ENCODE measurements at regions not wholly inside any gene's neighbourhood (a gene's known extent, or its start where the extent isn't known, plus 50 kb on each side); places are given as distances from the start of the nearest gene placed in this dataset.

- H3K4me3 Mint-ChIP-seq = no peak overlapping the region
These were observed 123.8 kb downstream of the TMEM174 start for GRCh38 chr5:73296772-73297171.

More at GRCh38 chr5:73296772-73297171, 123.8 kb downstream of the TMEM174 start:
- no peak for DNase-seq (ENCODE audit: low spot score)
- H3K36me3 Mint-ChIP-seq (ENCODE audit: low read depth) = no peaks in the 10 kb centered on the region
- Histone ChIP-seq H3K79me2 (replicated peaks; ENCODE audit: insufficient read depth) (no peaks in the 10 kb centered on the region), H3K27ac (ENCODE audit: low read depth) (no peak overlapping the region), H3K27me3 (ENCODE audit: insufficient read depth) (peaks cover 100% of the 10 kb centered on the region), H2AFZ (no peak overlapping the region), H3K9me2 (ENCODE audit: insufficient read depth) (no peaks in the 10 kb centered on the region), H3K4me3 (no peak overlapping the region), H3K4me1 (ENCODE audit: insufficient read depth) (peaks cover 57% of the 10 kb centered on the region), H3F3A (replicated peaks; ENCODE audit: low read depth) (peaks cover 25% of the 10 kb centered on the region), H3K4me2 (no peak overlapping the region), H3K36me3 (ENCODE audit: insufficient read depth) (no peaks in the 10 kb centered on the region), H4K20me1 (replicated peaks; ENCODE audit: insufficient read depth) (peaks cover 22% of the 10 kb centered on the region)
- TF ChIP-seq NANOG (IDR thresholded peaks at IDR 0.05; ENCODE audit: borderline replicate concordance) = no peak
- TF ChIP-seq POLR2AphosphoS5 (IDR thresholded peaks at IDR 0.05; ENCODE audit: low read depth) = no peak
- no peak for TF ChIP-seq JUNB (IDR thresholded peaks at IDR 0.05; ENCODE audit: unreplicated experiment)
- no peak for TF ChIP-seq EZH2phosphoT487 (IDR thresholded peaks at IDR 0.05; ENCODE audit: unreplicated experiment)
- TF ChIP-seq, protein P1, sequence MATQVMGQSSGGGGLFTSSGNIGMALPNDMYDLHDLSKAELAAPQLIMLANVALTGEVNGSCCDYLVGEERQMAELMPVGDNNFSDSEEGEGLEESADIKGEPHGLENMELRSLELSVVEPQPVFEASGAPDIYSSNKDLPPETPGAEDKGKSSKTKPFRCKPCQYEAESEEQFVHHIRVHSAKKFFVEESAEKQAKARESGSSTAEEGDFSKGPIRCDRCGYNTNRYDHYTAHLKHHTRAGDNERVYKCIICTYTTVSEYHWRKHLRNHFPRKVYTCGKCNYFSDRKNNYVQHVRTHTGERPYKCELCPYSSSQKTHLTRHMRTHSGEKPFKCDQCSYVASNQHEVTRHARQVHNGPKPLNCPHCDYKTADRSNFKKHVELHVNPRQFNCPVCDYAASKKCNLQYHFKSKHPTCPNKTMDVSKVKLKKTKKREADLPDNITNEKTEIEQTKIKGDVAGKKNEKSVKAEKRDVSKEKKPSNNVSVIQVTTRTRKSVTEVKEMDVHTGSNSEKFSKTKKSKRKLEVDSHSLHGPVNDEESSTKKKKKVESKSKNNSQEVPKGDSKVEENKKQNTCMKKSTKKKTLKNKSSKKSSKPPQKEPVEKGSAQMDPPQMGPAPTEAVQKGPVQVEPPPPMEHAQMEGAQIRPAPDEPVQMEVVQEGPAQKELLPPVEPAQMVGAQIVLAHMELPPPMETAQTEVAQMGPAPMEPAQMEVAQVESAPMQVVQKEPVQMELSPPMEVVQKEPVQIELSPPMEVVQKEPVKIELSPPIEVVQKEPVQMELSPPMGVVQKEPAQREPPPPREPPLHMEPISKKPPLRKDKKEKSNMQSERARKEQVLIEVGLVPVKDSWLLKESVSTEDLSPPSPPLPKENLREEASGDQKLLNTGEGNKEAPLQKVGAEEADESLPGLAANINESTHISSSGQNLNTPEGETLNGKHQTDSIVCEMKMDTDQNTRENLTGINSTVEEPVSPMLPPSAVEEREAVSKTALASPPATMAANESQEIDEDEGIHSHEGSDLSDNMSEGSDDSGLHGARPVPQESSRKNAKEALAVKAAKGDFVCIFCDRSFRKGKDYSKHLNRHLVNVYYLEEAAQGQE (IDR thresholded peaks at IDR 0.05; ENCODE audit: unreplicated experiment) = no peak
- no peak for TF ChIP-seq EZH2 (IDR thresholded peaks at IDR 0.05; ENCODE audit: low read depth, unreplicated experiment)
- no peak for TF ChIP-seq CTCF (conservative IDR thresholded peaks at IDR 0.05; ENCODE audit: low read depth in 2 of 2)
- TF ChIP-seq ZNF114 (CRISPR knock-in tag; IDR thresholded peaks at IDR 0.05) = no peak
- no peak for TF ChIP-seq ZNF462 (CRISPR knock-in tag; IDR thresholded peaks at IDR 0.05)
- no peak for TF ChIP-seq STAT1 (IDR thresholded peaks at IDR 0.05; ENCODE audit: unreplicated experiment)
- no peak for TF ChIP-seq CREB1 (CRISPR knock-in tag; IDR thresholded peaks at IDR 0.05; ENCODE audit: low read depth)
- TF ChIP-seq, protein P2, sequence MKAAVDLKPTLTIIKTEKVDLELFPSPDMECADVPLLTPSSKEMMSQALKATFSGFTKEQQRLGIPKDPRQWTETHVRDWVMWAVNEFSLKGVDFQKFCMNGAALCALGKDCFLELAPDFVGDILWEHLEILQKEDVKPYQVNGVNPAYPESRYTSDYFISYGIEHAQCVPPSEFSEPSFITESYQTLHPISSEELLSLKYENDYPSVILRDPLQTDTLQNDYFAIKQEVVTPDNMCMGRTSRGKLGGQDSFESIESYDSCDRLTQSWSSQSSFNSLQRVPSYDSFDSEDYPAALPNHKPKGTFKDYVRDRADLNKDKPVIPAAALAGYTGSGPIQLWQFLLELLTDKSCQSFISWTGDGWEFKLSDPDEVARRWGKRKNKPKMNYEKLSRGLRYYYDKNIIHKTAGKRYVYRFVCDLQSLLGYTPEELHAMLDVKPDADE (IDR thresholded peaks at IDR 0.05) = no peak
- no peak for TF ChIP-seq ZNF331 (CRISPR knock-in tag; IDR thresholded peaks at IDR 0.05; ENCODE audit: low read depth)
- ATAC-seq = no peak
- peaks cover 6% of the 10 kb centered on the region; the same call in 2 of the 3 replicates for H3K9me3 Mint-ChIP-seq
- no peak overlapping the region for H3K27ac Mint-ChIP-seq
- peaks cover 36% of the 10 kb centered on the region for H3K4me1 Mint-ChIP-seq
- peaks cover 73% of the 10 kb centered on the region for H3K27me3 Mint-ChIP-seq (ENCODE audit: insufficient read depth, low read depth, poor library complexity)
